Panc1 (cell line): ENCODE measurements at regions not wholly inside any gene's neighbourhood (a gene's known extent, or its start where the extent isn't known, plus 50 kb on each side); places are given as distances from the start of the nearest gene placed in this dataset.

Source experiments
- ATAC-seq: fragments of 200-7000 bp; cut with Tn5 transposase; 2 replicates; pipeline ENCODE4 v1.9.1; 2020; ENCODE audit warnings: mild to moderate bottlenecking, moderate library complexity
- BruUV-seq: library from RNA; stranded (reverse); fragments of 400-500 nt; replicated peaks from 2 replicates; lab custom pipeline; 2021; lab: Mats Ljungman, UMichigan
- CTCF ChIA-PET: fragments of 300-600 bp; sonication (Branson Sonifier 250); formaldehyde crosslinking; loops from one replicate; lab custom pipeline; 2022; ENCODE audit warnings: antibody characterized with exemption; lab: Charles Lee
- POLR2A ChIA-PET: fragments of 300-600 bp; sonication (Branson Sonifier 250); formaldehyde crosslinking; loops from one replicate; lab custom pipeline; 2022; ENCODE audit warnings: antibody characterized with exemption; lab: Charles Lee
- DNase-seq: peaks from one replicate; pipeline ENCODE4 v3.0.0-alpha.2; 2010; ENCODE audit warnings: low read depth, low spot score
- H3K27ac ChIP-seq: 2 replicates; pipeline ENCODE4 v1.5.1; 2011; ENCODE audit warnings: mild to moderate bottlenecking, low read length, inconsistent platforms
- H3K27me3 ChIP-seq: fragments of 200-500 bp; sonication (Bioruptor generic); 2 replicates; pipeline ENCODE4 v1.6.0; 2014; ENCODE audit warnings: low read length, inconsistent platforms; ENCODE audit not compliant: control insufficient read depth, insufficient read depth
- H3K36me3 ChIP-seq: fragments of 200-500 bp; sonication (Bioruptor generic); 2 replicates; pipeline ENCODE4 v1.5.1; 2014; ENCODE audit warnings: inconsistent platforms, mild to moderate bottlenecking, low read length, moderate library complexity; ENCODE audit not compliant: control insufficient read depth, insufficient read depth
- H3K4me1 ChIP-seq: 2 replicates; pipeline ENCODE4 v1.5.1; 2011; ENCODE audit warnings: inconsistent platforms, mild to moderate bottlenecking, low read length, moderate library complexity; ENCODE audit not compliant: control insufficient read depth, insufficient read depth
- H3K4me3 ChIP-seq, 2 experiments: 2 replicates each; pipeline ENCODE4 v1.5.1; 2011 to 2012; ENCODE audit warnings: low read depth in 2 of 2, low read length in 2 of 2, mild to moderate bottlenecking in 2 of 2, inconsistent platforms in 1 of 2, moderate library complexity in 1 of 2
- H3K9me3 ChIP-seq: fragments of 200-500 bp; sonication (Bioruptor generic); 2 replicates; pipeline ENCODE4 v1.5.1; 2014; ENCODE audit warnings: low read depth, mild to moderate bottlenecking, inconsistent platforms, low read length, moderate library complexity; ENCODE audit not compliant: control insufficient read depth, insufficient read depth
- POLR2AphosphoS5 ChIP-seq: IDR thresholded peaks from 2 replicates; pipeline ENCODE4 v1.6.1; 2012; ENCODE audit warnings: mild to moderate bottlenecking, low read depth, low read length, moderate library complexity
- SIN3A ChIP-seq: IDR thresholded peaks from 2 replicates; pipeline ENCODE4 v1.6.1; 2012; ENCODE audit warnings: low read depth, mild to moderate bottlenecking, low read length, moderate library complexity, borderline replicate concordance; ENCODE audit not compliant: insufficient read depth
- TCF7L2 ChIP-seq: IDR thresholded peaks from 2 replicates; pipeline ENCODE4 v1.6.1; 2011; ENCODE audit warnings: mild to moderate bottlenecking, low read depth, low read length, inconsistent platforms
- in situ Hi-C: cut with HindIII; loops from 2 replicates; pipeline ENCODE4 v1.10.0; 2016; ENCODE audit warnings: low sequenced_read_pairs, low pct_unique_long_range_greater_than_20kb
- intact Hi-C: fragments of 100-400 bp; cut with micrococcal nuclease; formaldehyde crosslinking; loops from one replicate; pipeline ENCODE4 v1.10.0; 2022; ENCODE audit not compliant: unreplicated experiment
- TF ChIP-seq, protein P1 (sequence below): fragments of 450-650 bp; IDR thresholded peaks from 2 replicates; pipeline ENCODE4 v1.5.1; 2017; ENCODE audit warnings: mild to moderate bottlenecking
- TF ChIP-seq, protein P2 (sequence below), 2 experiments: IDR thresholded peaks; 2 replicates each; pipeline ENCODE4 v1.6.1; 2011 to 2012; ENCODE audit warnings: low read depth in 2 of 2, control low read depth in 1 of 2, low read length in 1 of 2, mild to moderate bottlenecking in 1 of 2, moderate library complexity in 1 of 2; ENCODE audit not compliant: insufficient read depth in 1 of 2

DNA sequence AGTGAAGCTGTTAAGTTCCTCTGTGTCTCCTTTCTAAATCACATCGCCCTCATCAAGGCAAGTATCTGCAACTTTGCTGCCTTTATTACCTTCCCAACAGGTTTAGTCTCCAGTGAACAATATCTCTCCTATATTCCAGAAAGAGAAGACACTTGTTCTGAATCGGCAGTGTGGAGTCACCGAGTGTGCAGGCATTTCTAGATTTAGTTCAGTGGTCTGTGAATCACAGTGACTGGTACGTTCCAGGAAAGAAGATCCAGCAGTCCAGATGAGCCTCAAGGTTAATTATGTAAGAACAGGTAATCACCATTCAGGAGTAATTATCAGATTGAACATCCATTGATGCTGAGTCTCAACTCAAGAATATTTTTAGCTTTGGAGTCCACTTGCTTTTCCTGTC, 497.0 kb downstream of the FOXO1 start:
- POLR2A ChIA-PET, result no interaction called here
- Histone ChIP-seq H3K4me3 (no peak overlapping the region), H3K27ac (no peak overlapping the region), H3K27me3 (no peaks in the 10 kb centered on the region), H3K4me1 (no peaks in the 10 kb centered on the region), H3K36me3 (no peaks in the 10 kb centered on the region), H3K9me3 (no peaks in the 10 kb centered on the region)
- BruUV-seq, result no TSS peak
- ATAC-seq (no peak), DNase-seq (no peak)
- CTCF ChIA-PET, result no interaction called here
- TF ChIP-seq POLR2AphosphoS5, result no peak
- intact Hi-C loops (no loop called here), in situ Hi-C loops (no loop called here)

DNA sequence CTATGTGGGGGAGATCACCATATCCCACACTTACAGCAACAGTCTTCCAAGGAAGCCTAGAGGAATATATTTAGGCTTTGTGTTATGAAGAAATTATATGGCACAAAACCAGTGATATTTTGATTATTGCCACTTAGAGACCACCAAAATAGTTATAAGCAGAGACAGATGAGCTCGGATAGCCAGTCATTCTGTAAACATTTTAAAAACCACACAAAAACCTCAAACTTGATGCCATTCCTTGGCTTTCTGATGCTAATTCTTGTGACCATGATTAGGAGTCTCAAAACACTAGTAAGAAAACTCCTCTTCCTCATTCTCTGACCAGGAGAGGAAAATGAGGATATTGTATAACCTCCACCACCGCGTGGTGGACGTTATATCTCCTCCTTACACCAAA, 496.4 kb downstream of the FOXO1 start:
- in situ Hi-C loops (no loop called here), intact Hi-C loops (no loop called here)
- CTCF ChIA-PET, result no interaction called here
- DNase-seq (no peak), ATAC-seq (no peak)
- no peaks in the 10 kb centered on the region for H3K36me3 ChIP-seq
- no peaks in the 10 kb centered on the region for H3K4me1 ChIP-seq
- TF ChIP-seq POLR2AphosphoS5 (no peak), TCF7L2 (no peak), SIN3A (no peak)
- TF ChIP-seq, protein P1, sequence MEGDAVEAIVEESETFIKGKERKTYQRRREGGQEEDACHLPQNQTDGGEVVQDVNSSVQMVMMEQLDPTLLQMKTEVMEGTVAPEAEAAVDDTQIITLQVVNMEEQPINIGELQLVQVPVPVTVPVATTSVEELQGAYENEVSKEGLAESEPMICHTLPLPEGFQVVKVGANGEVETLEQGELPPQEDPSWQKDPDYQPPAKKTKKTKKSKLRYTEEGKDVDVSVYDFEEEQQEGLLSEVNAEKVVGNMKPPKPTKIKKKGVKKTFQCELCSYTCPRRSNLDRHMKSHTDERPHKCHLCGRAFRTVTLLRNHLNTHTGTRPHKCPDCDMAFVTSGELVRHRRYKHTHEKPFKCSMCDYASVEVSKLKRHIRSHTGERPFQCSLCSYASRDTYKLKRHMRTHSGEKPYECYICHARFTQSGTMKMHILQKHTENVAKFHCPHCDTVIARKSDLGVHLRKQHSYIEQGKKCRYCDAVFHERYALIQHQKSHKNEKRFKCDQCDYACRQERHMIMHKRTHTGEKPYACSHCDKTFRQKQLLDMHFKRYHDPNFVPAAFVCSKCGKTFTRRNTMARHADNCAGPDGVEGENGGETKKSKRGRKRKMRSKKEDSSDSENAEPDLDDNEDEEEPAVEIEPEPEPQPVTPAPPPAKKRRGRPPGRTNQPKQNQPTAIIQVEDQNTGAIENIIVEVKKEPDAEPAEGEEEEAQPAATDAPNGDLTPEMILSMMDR, result no peak
- TF ChIP-seq, protein P2, sequence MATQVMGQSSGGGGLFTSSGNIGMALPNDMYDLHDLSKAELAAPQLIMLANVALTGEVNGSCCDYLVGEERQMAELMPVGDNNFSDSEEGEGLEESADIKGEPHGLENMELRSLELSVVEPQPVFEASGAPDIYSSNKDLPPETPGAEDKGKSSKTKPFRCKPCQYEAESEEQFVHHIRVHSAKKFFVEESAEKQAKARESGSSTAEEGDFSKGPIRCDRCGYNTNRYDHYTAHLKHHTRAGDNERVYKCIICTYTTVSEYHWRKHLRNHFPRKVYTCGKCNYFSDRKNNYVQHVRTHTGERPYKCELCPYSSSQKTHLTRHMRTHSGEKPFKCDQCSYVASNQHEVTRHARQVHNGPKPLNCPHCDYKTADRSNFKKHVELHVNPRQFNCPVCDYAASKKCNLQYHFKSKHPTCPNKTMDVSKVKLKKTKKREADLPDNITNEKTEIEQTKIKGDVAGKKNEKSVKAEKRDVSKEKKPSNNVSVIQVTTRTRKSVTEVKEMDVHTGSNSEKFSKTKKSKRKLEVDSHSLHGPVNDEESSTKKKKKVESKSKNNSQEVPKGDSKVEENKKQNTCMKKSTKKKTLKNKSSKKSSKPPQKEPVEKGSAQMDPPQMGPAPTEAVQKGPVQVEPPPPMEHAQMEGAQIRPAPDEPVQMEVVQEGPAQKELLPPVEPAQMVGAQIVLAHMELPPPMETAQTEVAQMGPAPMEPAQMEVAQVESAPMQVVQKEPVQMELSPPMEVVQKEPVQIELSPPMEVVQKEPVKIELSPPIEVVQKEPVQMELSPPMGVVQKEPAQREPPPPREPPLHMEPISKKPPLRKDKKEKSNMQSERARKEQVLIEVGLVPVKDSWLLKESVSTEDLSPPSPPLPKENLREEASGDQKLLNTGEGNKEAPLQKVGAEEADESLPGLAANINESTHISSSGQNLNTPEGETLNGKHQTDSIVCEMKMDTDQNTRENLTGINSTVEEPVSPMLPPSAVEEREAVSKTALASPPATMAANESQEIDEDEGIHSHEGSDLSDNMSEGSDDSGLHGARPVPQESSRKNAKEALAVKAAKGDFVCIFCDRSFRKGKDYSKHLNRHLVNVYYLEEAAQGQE (IDR thresholded peaks at IDR 0.05; ENCODE audit: insufficient read depth in 1 of 2, low read depth in 2 of 2, low read length in 1 of 2), result no peak
- no peaks in the 10 kb centered on the region for H3K9me3 ChIP-seq
- no peak overlapping the region for H3K4me3 ChIP-seq
- no peak overlapping the region for H3K27ac ChIP-seq
- BruUV-seq, result no TSS peak
- POLR2A ChIA-PET, result interaction anchor here (0.7 kb wide), 1 partner anchor 109 kb away, joined by 3 read pairs; no protein-coding TSS in a partner anchor
- H3K27me3 ChIP-seq, result no peaks in the 10 kb centered on the region

DNA sequence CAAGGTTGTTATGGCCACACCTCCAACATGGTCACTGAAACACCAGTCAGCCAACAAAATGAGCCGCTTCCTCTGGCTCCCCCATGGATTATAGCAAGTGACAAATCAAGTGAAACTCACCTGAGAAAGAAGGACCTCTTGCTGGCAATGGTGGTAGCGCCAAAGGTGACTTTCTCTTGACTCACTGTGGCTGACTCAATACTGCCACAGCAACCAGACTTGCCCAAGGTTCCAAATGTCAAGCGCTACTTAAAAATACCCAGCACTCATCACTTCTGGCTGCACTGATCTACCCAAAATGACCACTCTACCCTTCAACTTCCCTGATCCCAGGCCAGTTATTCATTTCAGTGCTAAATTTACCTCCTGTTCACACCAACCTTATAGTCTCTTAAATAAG, 495.5 kb downstream of the FOXO1 start:
- CTCF ChIA-PET, result no interaction called here
- no TSS peak for BruUV-seq
- H3K9me3 ChIP-seq, result no peaks in the 10 kb centered on the region
- intact Hi-C loops, result no loop called here
- in situ Hi-C loops, result no loop called here
- no peaks in the 10 kb centered on the region for H3K36me3 ChIP-seq
- no peak overlapping the region for H3K4me3 ChIP-seq
- no peak overlapping the region for H3K27ac ChIP-seq
- POLR2A ChIA-PET, result no interaction called here
- H3K4me1 ChIP-seq, result no peaks in the 10 kb centered on the region
- H3K27me3 ChIP-seq, result no peaks in the 10 kb centered on the region
- ATAC-seq (no peak), DNase-seq (no peak)
- TF ChIP-seq SIN3A, result no peak
- TF ChIP-seq, protein P1, result no peak
- TF ChIP-seq, protein P2 (IDR thresholded peaks at IDR 0.05; ENCODE audit: insufficient read depth in 1 of 2, low read depth in 2 of 2, low read length in 1 of 2), result no peak
- no peak for TF ChIP-seq POLR2AphosphoS5
- TF ChIP-seq TCF7L2, result no peak
